ENCODE measurements at regions not wholly inside any gene's neighbourhood (a gene's known extent, or its start where the extent isn't known, plus 50 kb on each side); places are given as distances from the start of the nearest gene placed in this dataset.

GRCh38 chr7:24496036-24496435 lies 77.2 kb upstream of the PALS2 start:
- TF ChIP-seq SIN3A (IDR thresholded peaks at IDR 0.05; ENCODE audit: borderline replicate concordance, low read depth, low read length) (no peak), CTCF (IDR thresholded peaks at IDR 0.05) (no peak), EZH2phosphoT487 (IDR thresholded peaks at IDR 0.05; ENCODE audit: borderline replicate concordance, low read depth) (no peak), CHD2 (IDR thresholded peaks at IDR 0.05; ENCODE audit: low read length, partially characterized antibody) (no peak), RAD21 (IDR thresholded peaks at IDR 0.05; ENCODE audit: low read length) (no peak), FOXM1 (IDR thresholded peaks at IDR 0.05; ENCODE audit: low read depth) (no peak), IRF3 (IDR thresholded peaks at IDR 0.05; ENCODE audit: low read depth, low read length) (no peak), FOSL2 (IDR thresholded peaks at IDR 0.05; ENCODE audit: borderline replicate concordance, low read depth) (no peak), POLR2AphosphoS5 (IDR thresholded peaks at IDR 0.05; ENCODE audit: low read depth, low read length) (no peak), EP300 (IDR thresholded peaks at IDR 0.05; ENCODE audit: borderline replicate concordance in 1 of 2, low read depth in 1 of 2, low read length in 1 of 2) (no peak), NFIC (IDR thresholded peaks at IDR 0.05; ENCODE audit: borderline replicate concordance) (no peak), SMC3 (IDR thresholded peaks at IDR 0.05; ENCODE audit: low read depth, low read length) (no peak)

Measured in SK-N-SH (cell line).